Chondrocyte (in vitro differentiated cells): ENCODE measurements at regions not wholly inside any gene's neighbourhood (a gene's known extent, or its start where the extent isn't known, plus 50 kb on each side); places are given as distances from the start of the nearest gene placed in this dataset.

Experiments
- DNase-seq: peaks from one replicate; pipeline ENCODE4 v3.0.0; 2021; ENCODE audit warnings: mixed read lengths, low spot score
- H3K27ac Mint-ChIP-seq: one replicate; pipeline ENCODE4 v1.8.0; 2021; ENCODE audit warnings: mild to moderate bottlenecking, moderate library complexity, mixed read lengths; ENCODE audit not compliant: unreplicated experiment
- H3K27me3 Mint-ChIP-seq: 2 replicates; pipeline ENCODE4 v1.8.0; 2021; ENCODE audit warnings: low read depth, mixed read lengths
- H3K36me3 Mint-ChIP-seq: 2 replicates; pipeline ENCODE4 v1.8.0; 2021; ENCODE audit warnings: low read depth, mixed read lengths
- H3K4me1 Mint-ChIP-seq: 2 replicates; pipeline ENCODE4 v1.8.0; 2021; ENCODE audit warnings: low read depth, mild to moderate bottlenecking, mixed read lengths
- H3K4me3 Mint-ChIP-seq: one replicate; pipeline ENCODE4 v1.8.0; 2021; ENCODE audit warnings: mild to moderate bottlenecking, moderate library complexity, mixed read lengths; ENCODE audit not compliant: unreplicated experiment
- H3K9me3 Mint-ChIP-seq: 2 replicates; pipeline ENCODE4 v1.8.0; 2021; ENCODE audit warnings: low read depth, mixed read lengths
- TF ChIP-seq, protein P1 (sequence below): fragments of 200-600 bp; sonication (generic); IDR thresholded peaks from 2 replicates; pipeline ENCODE4 v1.5.0; 2021; ENCODE audit warnings: antibody characterized with exemption, mild to moderate bottlenecking, moderate library complexity

DNA sequence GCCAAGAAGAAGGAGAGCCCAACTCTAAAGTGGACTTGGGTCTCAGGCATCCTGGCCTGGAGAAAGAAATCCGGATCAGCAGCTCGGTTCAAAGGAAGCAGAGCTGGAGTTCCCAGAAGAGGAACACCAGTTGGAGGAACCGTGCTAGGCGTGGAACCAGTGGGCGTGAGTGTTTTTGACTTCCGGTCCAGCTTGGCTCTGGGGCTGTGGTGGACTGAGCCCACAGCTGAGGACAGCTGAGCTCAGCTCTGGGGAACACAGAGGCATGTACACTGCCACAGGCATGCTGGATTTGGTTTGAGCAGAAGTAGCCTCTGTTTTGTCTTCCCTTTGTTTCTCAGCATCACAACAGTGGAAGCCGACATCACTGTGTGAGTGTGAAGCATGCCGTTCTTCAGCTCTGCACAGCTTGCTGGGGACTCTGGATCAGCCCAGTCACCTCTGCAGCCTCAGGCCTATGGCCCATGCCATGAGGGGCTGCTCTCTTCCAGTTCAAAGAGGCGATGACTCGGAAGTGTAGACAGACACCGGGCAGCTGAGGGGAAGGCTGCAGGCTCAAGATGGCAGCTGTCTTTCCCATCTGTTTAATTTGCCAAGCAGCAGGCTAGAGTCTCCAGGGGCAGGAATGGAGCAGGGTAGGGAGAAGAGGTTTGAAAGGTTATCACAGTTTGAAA is 185.8 kb upstream of the UBE3A start:
- H3K27me3 Mint-ChIP-seq, result peaks cover 26% of the 10 kb centered on the region
- no peaks in the 10 kb centered on the region for H3K4me1 Mint-ChIP-seq
- TF ChIP-seq, protein P1, sequence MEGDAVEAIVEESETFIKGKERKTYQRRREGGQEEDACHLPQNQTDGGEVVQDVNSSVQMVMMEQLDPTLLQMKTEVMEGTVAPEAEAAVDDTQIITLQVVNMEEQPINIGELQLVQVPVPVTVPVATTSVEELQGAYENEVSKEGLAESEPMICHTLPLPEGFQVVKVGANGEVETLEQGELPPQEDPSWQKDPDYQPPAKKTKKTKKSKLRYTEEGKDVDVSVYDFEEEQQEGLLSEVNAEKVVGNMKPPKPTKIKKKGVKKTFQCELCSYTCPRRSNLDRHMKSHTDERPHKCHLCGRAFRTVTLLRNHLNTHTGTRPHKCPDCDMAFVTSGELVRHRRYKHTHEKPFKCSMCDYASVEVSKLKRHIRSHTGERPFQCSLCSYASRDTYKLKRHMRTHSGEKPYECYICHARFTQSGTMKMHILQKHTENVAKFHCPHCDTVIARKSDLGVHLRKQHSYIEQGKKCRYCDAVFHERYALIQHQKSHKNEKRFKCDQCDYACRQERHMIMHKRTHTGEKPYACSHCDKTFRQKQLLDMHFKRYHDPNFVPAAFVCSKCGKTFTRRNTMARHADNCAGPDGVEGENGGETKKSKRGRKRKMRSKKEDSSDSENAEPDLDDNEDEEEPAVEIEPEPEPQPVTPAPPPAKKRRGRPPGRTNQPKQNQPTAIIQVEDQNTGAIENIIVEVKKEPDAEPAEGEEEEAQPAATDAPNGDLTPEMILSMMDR, result no peak
- peaks cover 21% of the 10 kb centered on the region for H3K9me3 Mint-ChIP-seq
- H3K27ac Mint-ChIP-seq, result no peak overlapping the region
- no peak overlapping the region for H3K4me3 Mint-ChIP-seq
- H3K36me3 Mint-ChIP-seq, result no peaks in the 10 kb centered on the region
- no peak for DNase-seq

DNA sequence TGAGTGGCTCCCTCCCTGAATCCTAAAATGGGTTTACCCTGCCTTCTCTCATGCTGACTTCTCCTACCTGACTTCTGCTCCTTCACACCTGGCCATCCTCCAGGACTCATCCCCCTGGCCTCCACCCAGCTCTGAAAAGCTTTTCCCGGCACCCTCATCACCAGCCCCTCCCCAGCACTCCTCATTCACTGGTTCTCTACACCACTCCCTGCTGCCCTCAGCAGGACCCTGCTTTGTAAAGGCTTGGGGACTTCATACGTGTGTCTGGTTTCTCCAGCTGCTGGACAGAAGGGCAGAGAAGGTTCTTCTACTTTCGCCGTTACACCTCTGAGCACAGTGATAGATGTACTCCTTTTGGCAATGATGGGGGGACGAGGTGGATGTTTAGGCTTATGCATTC is 184.9 kb upstream of the UBE3A start:
- Mint-ChIP-seq H3K27ac (no peak overlapping the region), H3K4me1 (no peaks in the 10 kb centered on the region), H3K9me3 (peaks cover 11% of the 10 kb centered on the region), H3K4me3 (no peak overlapping the region), H3K27me3 (peaks cover 21% of the 10 kb centered on the region), H3K36me3 (no peaks in the 10 kb centered on the region)
- no peak for DNase-seq
- TF ChIP-seq, protein P1, result no peak

DNA sequence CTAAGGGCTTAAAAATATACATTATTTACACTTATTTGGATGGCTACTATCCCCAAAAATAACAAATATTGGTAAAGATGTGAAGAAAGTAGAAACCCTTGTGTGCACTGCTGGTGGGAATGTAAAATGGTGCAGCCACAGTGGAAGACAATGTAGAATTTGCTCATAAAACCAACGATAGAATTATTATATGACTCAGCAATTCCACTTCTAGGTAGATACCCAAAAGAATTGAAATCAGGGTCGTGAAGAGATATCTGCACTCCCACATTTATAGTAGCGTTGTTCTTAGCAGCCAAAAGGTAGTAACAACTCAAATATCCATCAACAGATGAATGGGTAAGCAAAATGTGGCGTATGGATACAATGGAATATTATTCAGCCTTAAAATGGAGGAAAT is 181.6 kb upstream of the UBE3A start:
- TF ChIP-seq, protein P1, result no peak
- DNase-seq, result no peak
- no peaks in the 10 kb centered on the region for H3K36me3 Mint-ChIP-seq
- no peak overlapping the region for H3K4me3 Mint-ChIP-seq
- no peaks in the 10 kb centered on the region for H3K9me3 Mint-ChIP-seq
- H3K4me1 Mint-ChIP-seq, result no peaks in the 10 kb centered on the region
- H3K27me3 Mint-ChIP-seq, result peaks cover 21% of the 10 kb centered on the region
- H3K27ac Mint-ChIP-seq, result no peak overlapping the region

DNA sequence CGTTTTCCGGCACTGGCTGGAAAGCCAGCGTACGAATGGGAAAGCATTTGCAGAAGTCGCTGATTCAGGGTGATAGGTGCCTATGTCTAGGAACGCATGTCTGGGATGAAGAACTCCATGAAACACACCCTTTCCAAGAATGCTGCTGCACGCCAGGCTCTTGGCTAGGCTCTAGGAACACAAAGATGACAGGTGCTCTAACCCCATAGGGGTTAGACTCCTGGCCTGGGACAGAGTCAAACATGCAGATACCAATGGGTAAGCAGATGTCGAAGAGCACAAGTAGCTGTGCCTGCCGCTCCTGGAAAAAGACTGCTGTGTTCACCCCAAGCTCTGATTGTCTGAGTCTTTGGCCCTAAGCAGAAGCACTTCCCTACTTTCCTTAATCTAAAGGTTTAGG is 180.9 kb upstream of the UBE3A start:
- peaks cover 21% of the 10 kb centered on the region for H3K27me3 Mint-ChIP-seq
- no peaks in the 10 kb centered on the region for H3K9me3 Mint-ChIP-seq
- no peak overlapping the region for H3K27ac Mint-ChIP-seq
- no peaks in the 10 kb centered on the region for H3K36me3 Mint-ChIP-seq
- DNase-seq, result no peak
- H3K4me1 Mint-ChIP-seq, result no peaks in the 10 kb centered on the region
- TF ChIP-seq, protein P1, result no peak
- no peak overlapping the region for H3K4me3 Mint-ChIP-seq

DNA sequence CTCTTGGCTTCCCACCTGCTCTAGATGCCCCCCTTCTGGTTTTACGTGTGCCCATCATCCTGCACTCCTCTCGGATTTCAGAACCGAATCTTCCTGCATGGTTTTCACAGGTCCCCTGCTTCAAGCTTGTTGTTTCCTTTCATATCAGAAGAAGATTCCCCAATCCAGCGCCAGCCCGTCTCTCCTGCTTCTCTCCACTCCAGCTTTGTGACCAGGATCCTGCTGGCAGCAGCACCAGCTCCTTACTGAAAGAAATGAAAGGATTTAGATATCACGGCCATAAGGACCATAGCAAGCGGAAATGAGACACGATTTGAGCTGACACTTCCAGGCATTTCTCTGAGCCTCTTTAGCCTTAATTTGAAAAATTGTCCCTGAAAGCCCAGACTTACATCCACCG is 180.3 kb upstream of the UBE3A start:
- H3K27me3 Mint-ChIP-seq, result peaks cover 21% of the 10 kb centered on the region
- no peak overlapping the region for H3K27ac Mint-ChIP-seq
- no peaks in the 10 kb centered on the region for H3K9me3 Mint-ChIP-seq
- no peaks in the 10 kb centered on the region for H3K36me3 Mint-ChIP-seq
- TF ChIP-seq, protein P1, result no peak
- no peak for DNase-seq
- no peaks in the 10 kb centered on the region for H3K4me1 Mint-ChIP-seq
- H3K4me3 Mint-ChIP-seq, result no peak overlapping the region
